Natural killer cell (primary cell): ENCODE measurements at regions not wholly inside any gene's neighbourhood (a gene's known extent, or its start where the extent isn't known, plus 50 kb on each side); places are given as distances from the start of the nearest gene placed in this dataset.

Experiments
- ATAC-seq, 3 donors: fragments of 150-1000 bp in 2 of 3; fragments of 200-7000 bp in 1 of 3; cut with Tn5 transposase; 1 replicate in 1 of 3; 2 replicates in 2 of 3; pipeline ENCODE4 v1.10.0; 2021; ENCODE audit warnings: mild to moderate bottlenecking in 2 of 3, moderate library complexity in 2 of 3
- DNase-seq, 2 donors: peaks; one replicate each; pipeline versions ENCODE4 v3.0.0 to v3.0.0-alpha.2; 2013 to 2021; ENCODE audit warnings: mixed read lengths in 1 of 2
- H3K27ac ChIP-seq: one replicate; pipeline ENCODE4 v1.5.1; 2013; ENCODE audit warnings: mild to moderate bottlenecking, low read length
- H3K27me3 ChIP-seq: one replicate; pipeline ENCODE4 v1.6.1; 2013; ENCODE audit warnings: low read length; ENCODE audit not compliant: control insufficient read depth, insufficient read depth
- H3K36me3 ChIP-seq: one replicate; pipeline ENCODE4 v1.6.1; 2013; ENCODE audit warnings: low read length; ENCODE audit not compliant: control insufficient read depth, insufficient read depth
- H3K4me1 ChIP-seq: one replicate; pipeline ENCODE4 v1.6.1; 2013; ENCODE audit warnings: low read length; ENCODE audit not compliant: control insufficient read depth, insufficient read depth
- H3K4me3 ChIP-seq: one replicate; pipeline ENCODE4 v1.5.1; 2013; ENCODE audit warnings: low read length
- H3K9me3 ChIP-seq: one replicate; pipeline ENCODE4 v1.6.1; 2013; ENCODE audit warnings: low read length; ENCODE audit not compliant: control insufficient read depth, insufficient read depth
- H3K27ac Mint-ChIP-seq, 2 donors: one replicate each; pipeline ENCODE4 v1.8.0; 2022; ENCODE audit warnings: mild to moderate bottlenecking in 2 of 2, mixed read lengths in 2 of 2, moderate library complexity in 1 of 2
- H3K27me3 Mint-ChIP-seq, 2 donors: one replicate each; pipeline ENCODE4 v1.8.0; 2022; ENCODE audit warnings: low read depth in 2 of 2, mixed read lengths in 2 of 2
- H3K36me3 Mint-ChIP-seq: one replicate; pipeline ENCODE4 v1.8.0; 2022; ENCODE audit warnings: mixed read lengths
- H3K4me1 Mint-ChIP-seq, 2 donors: one replicate each; pipeline ENCODE4 v1.8.0; 2022; ENCODE audit warnings: mixed read lengths in 2 of 2
- H3K4me3 Mint-ChIP-seq: one replicate; pipeline ENCODE4 v1.8.0; 2022; ENCODE audit warnings: mild to moderate bottlenecking, moderate library complexity, mixed read lengths
- H3K9me3 Mint-ChIP-seq, 2 donors: one replicate each; pipeline ENCODE4 v1.8.0; 2022; ENCODE audit warnings: mixed read lengths in 2 of 2
- CTCF ChIP-seq: fragments of 200-600 bp; IDR thresholded peaks from one replicate; pipeline ENCODE4 v1.8.0; 2022; ENCODE audit warnings: antibody characterized with exemption
- WGBS: methylation state at CpG from one replicate; pipeline ENCODE4 v1.1.7; 2013; ENCODE audit warnings: missing lambda C conversion rate; ENCODE audit not compliant: insufficient coverage; 5-methylcytosine and 5-hydroxymethylcytosine counted together
- intact Hi-C: fragments of 100-400 bp; cut with micrococcal nuclease; formaldehyde crosslinking; loops from one replicate; pipeline ENCODE4 v1.14.2; 2022

- H3K4me1 ChIP-seq: peaks cover 38% of the 10 kb centered on the region
- no peaks in the 10 kb centered on the region for H3K9me3 ChIP-seq
- WGBS: 35% methylated on average over 29 of the region's 30 CpGs
- no peak overlapping the region for H3K27ac ChIP-seq
- Mint-ChIP-seq H3K9me3 (no peaks in the 10 kb centered on the region), H3K36me3 (no peaks in the 10 kb centered on the region), H3K27ac (peak overlapping the region; percentile 65 to 95), H3K27me3 (peaks cover 0 to 11% of the 10 kb centered on the region in 2 donors), H3K4me3 (peak overlapping the region; percentile 78), H3K4me1 (peaks cover 50 to 55% of the 10 kb centered on the region in 2 donors)
- ATAC-seq (no peak), DNase-seq (peak in 1 of 2 donors; percentile 23)
- H3K36me3 ChIP-seq: no peaks in the 10 kb centered on the region
- intact Hi-C loops: loop anchor here (10.0 kb wide), 1 partner anchor 216 kb away; the partner anchor contains the start of gene AATF
- TF ChIP-seq CTCF: no peak
- H3K4me3 ChIP-seq: no peak overlapping the region
- peaks cover 7% of the 10 kb centered on the region for H3K27me3 ChIP-seq
Observed at GRCh38 chr17:36728030-36728991, 126.9 kb downstream of the MRM1 start.

GRCh38 chr17:36730095-36730808 is 128.9 kb downstream of the MRM1 start:
- peaks cover 0 to 11% of the 10 kb centered on the region in 2 donors for H3K27me3 Mint-ChIP-seq
- TF ChIP-seq CTCF: no peak

GRCh38 chr17:36730857-36731490 is 129.6 kb downstream of the MRM1 start:
- no peak overlapping the region for H3K27ac Mint-ChIP-seq
- no peak for DNase-seq
- ATAC-seq: no peak
- H3K36me3 Mint-ChIP-seq: no peaks in the 10 kb centered on the region
- H3K4me3 ChIP-seq: no peak overlapping the region
- H3K9me3 ChIP-seq: no peaks in the 10 kb centered on the region
- H3K9me3 Mint-ChIP-seq: no peaks in the 10 kb centered on the region
- H3K4me3 Mint-ChIP-seq: no peak overlapping the region
- intact Hi-C loops: no loop called here
- TF ChIP-seq CTCF: no peak
- peaks cover 32% of the 10 kb centered on the region for H3K4me1 ChIP-seq
- H3K27me3 ChIP-seq: peaks cover 7% of the 10 kb centered on the region
- H3K27ac ChIP-seq: no peak overlapping the region
- peaks cover 29 to 30% of the 10 kb centered on the region in 2 donors for H3K4me1 Mint-ChIP-seq
- no peaks in the 10 kb centered on the region for H3K36me3 ChIP-seq
- WGBS: 89% methylated on average over 6 of the region's 6 CpGs
- H3K27me3 Mint-ChIP-seq: peaks cover 0 to 11% of the 10 kb centered on the region in 2 donors

More at GRCh38 chr17:36730095-36730808, 128.9 kb downstream of the MRM1 start:
- no peak for ATAC-seq
- no peaks in the 10 kb centered on the region for H3K36me3 Mint-ChIP-seq
- intact Hi-C loops: no loop called here
- H3K4me1 Mint-ChIP-seq: peaks cover 34 to 37% of the 10 kb centered on the region in 2 donors
- Histone ChIP-seq H3K36me3 (no peaks in the 10 kb centered on the region), H3K4me1 (peaks cover 35% of the 10 kb centered on the region), H3K9me3 (no peaks in the 10 kb centered on the region), H3K27ac (no peak overlapping the region), H3K27me3 (peaks cover 7% of the 10 kb centered on the region), H3K4me3 (no peak overlapping the region)
- no peak overlapping the region for H3K27ac Mint-ChIP-seq
- no peaks in the 10 kb centered on the region for H3K9me3 Mint-ChIP-seq
- H3K4me3 Mint-ChIP-seq: no peak overlapping the region
- DNase-seq: no peak
- 82% methylated on average over 9 of the region's 9 CpGs for WGBS
